PC-3 (cell line): ENCODE measurements at regions not wholly inside any gene's neighbourhood (a gene's known extent, or its start where the extent isn't known, plus 50 kb on each side); places are given as distances from the start of the nearest gene placed in this dataset.

Source experiments
- EZH2phosphoT487 ChIP-seq: fragments of 300-600 bp; sonication (generic); IDR thresholded peaks from 2 replicates; pipeline ENCODE4 v1.6.1; 2018; ENCODE audit warnings: mild to moderate bottlenecking, antibody characterized with exemption, low read length, borderline replicate concordance
- TF ChIP-seq, protein P1 (sequence below): fragments of 300-600 bp; sonication (generic); conservative IDR thresholded peaks from 2 replicates; pipeline ENCODE4 v1.5.1; 2017; ENCODE audit warnings: antibody characterized with exemption, low read depth, mild to moderate bottlenecking, low read length

DNA sequence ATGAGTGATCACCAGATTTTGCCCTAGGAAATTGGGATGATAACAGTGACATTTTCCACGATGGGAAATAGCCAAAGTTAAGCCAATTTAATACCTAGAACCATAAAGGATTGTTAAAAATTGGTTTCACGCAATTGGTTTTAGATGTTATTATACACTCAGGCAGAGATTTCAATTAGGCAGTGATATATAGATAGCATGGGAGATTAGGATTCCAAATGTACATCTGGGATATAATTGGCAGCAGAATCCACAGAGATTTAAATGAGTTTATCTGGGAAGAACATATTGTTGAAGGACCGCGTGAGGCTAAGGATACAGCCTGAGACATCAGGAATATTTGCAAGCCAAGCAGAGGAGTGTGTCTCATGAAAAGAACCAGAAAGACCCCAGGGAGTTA, 351.6 kb downstream of the GPM6A start:
- TF ChIP-seq, protein P1, sequence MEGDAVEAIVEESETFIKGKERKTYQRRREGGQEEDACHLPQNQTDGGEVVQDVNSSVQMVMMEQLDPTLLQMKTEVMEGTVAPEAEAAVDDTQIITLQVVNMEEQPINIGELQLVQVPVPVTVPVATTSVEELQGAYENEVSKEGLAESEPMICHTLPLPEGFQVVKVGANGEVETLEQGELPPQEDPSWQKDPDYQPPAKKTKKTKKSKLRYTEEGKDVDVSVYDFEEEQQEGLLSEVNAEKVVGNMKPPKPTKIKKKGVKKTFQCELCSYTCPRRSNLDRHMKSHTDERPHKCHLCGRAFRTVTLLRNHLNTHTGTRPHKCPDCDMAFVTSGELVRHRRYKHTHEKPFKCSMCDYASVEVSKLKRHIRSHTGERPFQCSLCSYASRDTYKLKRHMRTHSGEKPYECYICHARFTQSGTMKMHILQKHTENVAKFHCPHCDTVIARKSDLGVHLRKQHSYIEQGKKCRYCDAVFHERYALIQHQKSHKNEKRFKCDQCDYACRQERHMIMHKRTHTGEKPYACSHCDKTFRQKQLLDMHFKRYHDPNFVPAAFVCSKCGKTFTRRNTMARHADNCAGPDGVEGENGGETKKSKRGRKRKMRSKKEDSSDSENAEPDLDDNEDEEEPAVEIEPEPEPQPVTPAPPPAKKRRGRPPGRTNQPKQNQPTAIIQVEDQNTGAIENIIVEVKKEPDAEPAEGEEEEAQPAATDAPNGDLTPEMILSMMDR: no peak
- no peak for TF ChIP-seq EZH2phosphoT487
